Lower leg skin (tissue), 3 donors: ENCODE measurements at regions not wholly inside any gene's neighbourhood (a gene's known extent, or its start where the extent isn't known, plus 50 kb on each side); places are given as distances from the start of the nearest gene placed in this dataset.

Experiments
- CTCF ChIP-seq, 3 donors: fragments of 450-650 bp; IDR thresholded peaks; one replicate each; pipeline ENCODE4 v1.5.1; 2016; ENCODE audit warnings: antibody characterized with exemption in 3 of 3, mild to moderate bottlenecking in 3 of 3, moderate library complexity in 2 of 3
- POLR2A ChIP-seq, 2 donors: fragments of 450-650 bp; IDR thresholded peaks; one replicate each; pipeline ENCODE4 v1.6.1; 2016 to 2017; ENCODE audit warnings: antibody characterized with exemption in 2 of 2, mild to moderate bottlenecking in 1 of 2, moderate library complexity in 1 of 2

- TF ChIP-seq CTCF (IDR thresholded peaks at IDR 0.05) (no peak), POLR2A (IDR thresholded peaks at IDR 0.05) (no peak)
Measured at GRCh38 chr6:156695742-156696141, 81.4 kb upstream of the ARID1B start.
